ENCODE measurements at regions not wholly inside any gene's neighbourhood (a gene's known extent, or its start where the extent isn't known, plus 50 kb on each side); places are given as distances from the start of the nearest gene placed in this dataset.

DNA sequence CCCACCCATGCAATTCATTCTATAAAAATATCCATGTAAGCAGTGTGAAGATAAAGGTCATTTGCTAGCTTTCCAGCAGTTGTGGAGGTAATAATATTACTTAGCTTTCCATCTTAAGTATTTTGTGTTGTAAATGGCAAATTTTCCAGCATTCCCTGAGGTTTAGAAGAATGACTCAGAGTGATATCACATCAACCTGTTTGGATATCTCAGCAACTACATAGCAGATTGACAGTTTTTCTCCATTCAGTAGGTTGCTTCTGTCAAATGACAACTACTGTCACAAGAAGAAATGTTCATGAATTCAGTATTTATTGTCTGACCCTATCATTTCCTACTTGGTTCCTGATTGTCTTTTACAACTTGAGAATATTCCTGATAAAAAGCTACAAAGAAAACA, 434.9 kb upstream of the GALNTL6 start:
- no peak for ATAC-seq
- H3K36me3 ChIP-seq (ENCODE audit: control insufficient read depth, insufficient read depth, low read length), result no peaks in the 10 kb centered on the region
- H3K4me1 Mint-ChIP-seq, result no peaks in the 10 kb centered on the region

DNA sequence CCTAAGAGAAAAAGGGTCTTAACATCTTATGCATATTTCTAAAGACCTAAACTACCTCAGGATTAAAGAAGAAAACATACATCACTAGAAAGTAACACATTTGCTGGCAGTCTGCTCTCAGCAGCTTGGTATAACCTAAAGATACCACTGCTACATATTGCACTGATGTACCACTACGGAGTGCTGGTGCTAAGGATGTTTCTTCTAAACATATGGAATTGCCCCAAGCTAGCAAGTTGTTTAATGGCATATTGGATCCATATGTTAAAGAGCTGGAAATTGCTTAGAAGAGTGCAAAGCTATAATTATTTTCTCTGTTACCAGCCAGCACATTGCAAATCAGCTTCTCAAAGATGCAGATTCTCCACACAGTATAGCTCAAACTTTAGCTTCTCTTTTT, 436.5 kb upstream of the GALNTL6 start:
- no peaks in the 10 kb centered on the region for H3K27me3 Mint-ChIP-seq (ENCODE audit: low read depth in 2 of 2)

More for the DNA sequence above, 434.9 kb upstream of the GALNTL6 start:
- intact Hi-C loops (cut with micrococcal nuclease), result no loop called here
- Mint-ChIP-seq H3K9me3 (peaks cover 4 to 20% of the 10 kb centered on the region in 2 donors), H3K36me3 (no peaks in the 10 kb centered on the region), H3K27me3 (ENCODE audit: low read depth in 2 of 2) (no peaks in the 10 kb centered on the region), H3K4me3 (no peak overlapping the region), H3K27ac (no peak overlapping the region)
- Histone ChIP-seq H3K27me3 (ENCODE audit: control insufficient read depth, insufficient read depth, low read length) (no peaks in the 10 kb centered on the region), H3K4me1 (ENCODE audit: control insufficient read depth, insufficient read depth, low read length) (no peaks in the 10 kb centered on the region), H3K4me3 (ENCODE audit: low read length) (no peak overlapping the region), H3K27ac (ENCODE audit: low read length) (no peak overlapping the region), H3K9me3 (ENCODE audit: control insufficient read depth, insufficient read depth, low read length) (no peaks in the 10 kb centered on the region)
- DNase-seq, result no peak
- TF ChIP-seq, protein P1, sequence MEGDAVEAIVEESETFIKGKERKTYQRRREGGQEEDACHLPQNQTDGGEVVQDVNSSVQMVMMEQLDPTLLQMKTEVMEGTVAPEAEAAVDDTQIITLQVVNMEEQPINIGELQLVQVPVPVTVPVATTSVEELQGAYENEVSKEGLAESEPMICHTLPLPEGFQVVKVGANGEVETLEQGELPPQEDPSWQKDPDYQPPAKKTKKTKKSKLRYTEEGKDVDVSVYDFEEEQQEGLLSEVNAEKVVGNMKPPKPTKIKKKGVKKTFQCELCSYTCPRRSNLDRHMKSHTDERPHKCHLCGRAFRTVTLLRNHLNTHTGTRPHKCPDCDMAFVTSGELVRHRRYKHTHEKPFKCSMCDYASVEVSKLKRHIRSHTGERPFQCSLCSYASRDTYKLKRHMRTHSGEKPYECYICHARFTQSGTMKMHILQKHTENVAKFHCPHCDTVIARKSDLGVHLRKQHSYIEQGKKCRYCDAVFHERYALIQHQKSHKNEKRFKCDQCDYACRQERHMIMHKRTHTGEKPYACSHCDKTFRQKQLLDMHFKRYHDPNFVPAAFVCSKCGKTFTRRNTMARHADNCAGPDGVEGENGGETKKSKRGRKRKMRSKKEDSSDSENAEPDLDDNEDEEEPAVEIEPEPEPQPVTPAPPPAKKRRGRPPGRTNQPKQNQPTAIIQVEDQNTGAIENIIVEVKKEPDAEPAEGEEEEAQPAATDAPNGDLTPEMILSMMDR (IDR thresholded peaks at IDR 0.05), result no peak

DNA sequence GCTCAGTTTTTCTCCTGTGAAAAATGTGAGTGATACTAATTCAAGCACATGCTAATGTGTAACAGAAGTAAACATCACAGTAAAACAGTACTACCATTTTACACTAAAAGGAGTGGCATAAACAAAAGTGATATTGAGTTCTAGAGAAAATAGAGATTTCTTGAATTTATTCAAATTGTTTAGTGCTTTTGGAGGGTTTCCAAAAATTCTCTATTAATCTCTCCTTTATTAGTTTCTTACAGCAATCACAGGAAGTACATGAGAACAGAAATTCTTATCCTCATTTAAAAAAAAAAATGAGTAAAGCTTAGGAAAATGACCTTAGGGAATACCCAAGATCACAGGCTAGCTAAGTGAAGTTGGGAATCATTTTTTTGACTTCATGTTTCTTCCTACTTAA, 459.7 kb upstream of the GALNTL6 start:
- H3K4me1 Mint-ChIP-seq, result no peaks in the 10 kb centered on the region
- Histone ChIP-seq H3K4me3 (ENCODE audit: low read length) (no peak overlapping the region), H3K4me1 (ENCODE audit: control insufficient read depth, insufficient read depth, low read length) (no peaks in the 10 kb centered on the region), H3K27me3 (ENCODE audit: control insufficient read depth, insufficient read depth, low read length) (no peaks in the 10 kb centered on the region), H3K36me3 (ENCODE audit: control insufficient read depth, insufficient read depth, low read length) (no peaks in the 10 kb centered on the region), H3K27ac (ENCODE audit: low read length) (no peak overlapping the region), H3K9me3 (ENCODE audit: control insufficient read depth, insufficient read depth, low read length) (no peaks in the 10 kb centered on the region)
- H3K36me3 Mint-ChIP-seq, result no peaks in the 10 kb centered on the region
- intact Hi-C loops (cut with micrococcal nuclease), result no loop called here
- ATAC-seq (no peak), DNase-seq (no peak)
- TF ChIP-seq, protein P1 (IDR thresholded peaks at IDR 0.05), result no peak
- no peaks in the 10 kb centered on the region for H3K27me3 Mint-ChIP-seq (ENCODE audit: low read depth in 2 of 2)
- no peak overlapping the region for H3K27ac Mint-ChIP-seq
- no peak overlapping the region for H3K4me3 Mint-ChIP-seq
- peaks cover 14 to 17% of the 10 kb centered on the region in 2 donors for H3K9me3 Mint-ChIP-seq

More for the DNA sequence above, 436.5 kb upstream of the GALNTL6 start:
- no peak overlapping the region for H3K4me3 Mint-ChIP-seq
- ATAC-seq (no peak), DNase-seq (no peak)
- no peak overlapping the region for H3K27ac ChIP-seq (ENCODE audit: low read length)
- peaks cover 4 to 17% of the 10 kb centered on the region in 2 donors for H3K9me3 Mint-ChIP-seq
- no peaks in the 10 kb centered on the region for H3K36me3 ChIP-seq (ENCODE audit: control insufficient read depth, insufficient read depth, low read length)
- H3K27ac Mint-ChIP-seq, result no peak overlapping the region
- intact Hi-C loops (cut with micrococcal nuclease), result no loop called here
- no peaks in the 10 kb centered on the region for H3K36me3 Mint-ChIP-seq
- H3K9me3 ChIP-seq (ENCODE audit: control insufficient read depth, insufficient read depth, low read length), result no peaks in the 10 kb centered on the region
- no peak overlapping the region for H3K4me3 ChIP-seq (ENCODE audit: low read length)
- H3K27me3 ChIP-seq (ENCODE audit: control insufficient read depth, insufficient read depth, low read length), result no peaks in the 10 kb centered on the region
- H3K4me1 ChIP-seq (ENCODE audit: control insufficient read depth, insufficient read depth, low read length), result no peaks in the 10 kb centered on the region
- TF ChIP-seq, protein P1 (IDR thresholded peaks at IDR 0.05), result no peak
- H3K4me1 Mint-ChIP-seq, result no peaks in the 10 kb centered on the region
- WGBS (ENCODE audit: insufficient coverage), result 100% methylated on average over 1 of the region's 1 CpG

DNA sequence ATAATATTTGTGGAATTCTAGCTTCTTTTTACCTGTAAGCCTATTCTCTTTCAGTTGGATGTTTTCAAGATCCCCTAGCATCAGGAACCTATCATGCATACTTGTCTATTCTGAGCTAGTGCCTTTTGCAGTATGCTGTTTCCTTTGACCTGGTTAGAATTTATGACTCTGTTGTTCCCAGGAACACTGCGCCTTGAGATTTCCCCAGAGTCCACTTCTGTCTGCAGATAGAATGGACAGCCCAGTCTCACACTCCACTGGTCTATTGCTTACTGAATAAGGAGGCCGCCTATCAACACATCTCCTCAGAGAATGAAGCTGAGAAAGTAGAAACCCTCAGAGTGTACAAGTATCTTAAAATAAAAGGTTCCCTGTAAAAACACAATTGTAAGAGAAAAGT, 465.1 kb upstream of the GALNTL6 start:
- Mint-ChIP-seq H3K9me3 (peaks cover 4 to 9% of the 10 kb centered on the region in 2 donors), H3K27me3 (ENCODE audit: low read depth in 2 of 2) (no peaks in the 10 kb centered on the region), H3K27ac (no peak overlapping the region), H3K4me3 (no peak overlapping the region), H3K36me3 (no peaks in the 10 kb centered on the region), H3K4me1 (no peaks in the 10 kb centered on the region)
- Histone ChIP-seq H3K36me3 (ENCODE audit: control insufficient read depth, insufficient read depth, low read length) (no peaks in the 10 kb centered on the region), H3K27me3 (ENCODE audit: control insufficient read depth, insufficient read depth, low read length) (no peaks in the 10 kb centered on the region), H3K4me1 (ENCODE audit: control insufficient read depth, insufficient read depth, low read length) (no peaks in the 10 kb centered on the region), H3K9me3 (ENCODE audit: control insufficient read depth, insufficient read depth, low read length) (no peaks in the 10 kb centered on the region), H3K4me3 (ENCODE audit: low read length) (no peak overlapping the region), H3K27ac (ENCODE audit: low read length) (no peak overlapping the region)
- intact Hi-C loops (cut with micrococcal nuclease), result no loop called here
- DNase-seq (no peak), ATAC-seq (no peak)
- WGBS (ENCODE audit: insufficient coverage), result 80% methylated on average over 1 of the region's 2 CpGs
- TF ChIP-seq, protein P1 (IDR thresholded peaks at IDR 0.05), result no peak
